GM12891 (cell line): ENCODE measurements at regions not wholly inside any gene's neighbourhood (a gene's known extent, or its start where the extent isn't known, plus 50 kb on each side); places are given as distances from the start of the nearest gene placed in this dataset.

Source experiments
- DNase-seq: peaks from one replicate; pipeline ENCODE4 v3.0.0; 2011; ENCODE audit warnings: low spot score; ENCODE audit not compliant: insufficient read length
- FAIRE-seq: peaks from 2 replicates; lab custom pipeline; 2011; peaks lifted over from hg19 to GRCh38; lab: Jason Lieb, UNC
- PAX5 ChIP-seq: IDR thresholded peaks from 2 replicates; pipeline ENCODE4 v1.6.1; 2011; ENCODE audit warnings: low read length, moderate library complexity, mild to moderate bottlenecking; ENCODE audit not compliant: insufficient read depth, severe bottlenecking
- POLR2A ChIP-seq: IDR thresholded peaks from 2 replicates; pipeline ENCODE4 v1.6.1; 2011; ENCODE audit warnings: low read depth, low read length, control low read depth
- POLR2AphosphoS5 ChIP-seq: IDR thresholded peaks from 2 replicates; pipeline ENCODE4 v1.6.1; 2011; ENCODE audit warnings: low read depth, low read length, control low read depth
- POU2F2 ChIP-seq: IDR thresholded peaks from 2 replicates; pipeline ENCODE4 v1.6.1; 2011; ENCODE audit warnings: low read depth, mild to moderate bottlenecking, control low read depth, low read length, moderate library complexity
- SPI1 ChIP-seq: IDR thresholded peaks from 2 replicates; pipeline ENCODE4 v1.6.1; 2011; ENCODE audit warnings: low read depth, low read length, control low read depth
- TAF1 ChIP-seq: IDR thresholded peaks from 2 replicates; pipeline ENCODE4 v1.6.1; 2011; ENCODE audit warnings: low read depth, low read length, control low read depth

- no peak for FAIRE-seq
- no peak for DNase-seq
- TF ChIP-seq TAF1 (no peak), PAX5 (no peak)
These were observed 128.2 kb upstream of the AFDN start for GRCh38 chr6:167698540-167698939.

GRCh38 chr6:167699141-167699931 lies 127.4 kb upstream of the AFDN start:
- no peak for TF ChIP-seq POU2F2
- peak; percentile 84 for TF ChIP-seq SPI1
- DNase-seq (peak; percentile 65), FAIRE-seq (peak; percentile 94)

- DNase-seq (no peak), FAIRE-seq (peak; percentile 58)
- TF ChIP-seq TAF1 = no peak
- no peak for TF ChIP-seq PAX5
- no peak for TF ChIP-seq SPI1
- TF ChIP-seq POLR2A = no peak
- no peak for TF ChIP-seq POLR2AphosphoS5
- no peak for TF ChIP-seq POU2F2
These were observed 126.5 kb upstream of the AFDN start for GRCh38 chr6:167700199-167700598.

- DNase-seq (no peak), FAIRE-seq (no peak)
- no peak for TF ChIP-seq PAX5
- TF ChIP-seq POU2F2 = no peak
- no peak for TF ChIP-seq TAF1
- no peak for TF ChIP-seq SPI1
- TF ChIP-seq POLR2AphosphoS5 = no peak
- no peak for TF ChIP-seq POLR2A
These were observed 125.7 kb upstream of the AFDN start for GRCh38 chr6:167701010-167701409.

- TF ChIP-seq TAF1 (no peak), PAX5 (no peak), POLR2AphosphoS5 (no peak), POLR2A (no peak), SPI1 (no peak), POU2F2 (no peak)
- FAIRE-seq = no peak
These were observed 124.4 kb upstream of the AFDN start for GRCh38 chr6:167702241-167702827.

GRCh38 chr6:167703347-167703746 lies 123.4 kb upstream of the AFDN start:
- TF ChIP-seq POLR2A (no peak), POU2F2 (no peak), TAF1 (no peak), POLR2AphosphoS5 (no peak)
- DNase-seq (no peak), FAIRE-seq (no peak)

More at GRCh38 chr6:167702241-167702827, 124.4 kb upstream of the AFDN start:
- DNase-seq = no peak

GRCh38 chr6:167703781-167704180 lies 122.9 kb upstream of the AFDN start:
- no peak for FAIRE-seq
- no peak for DNase-seq
- TF ChIP-seq POU2F2 = no peak
- TF ChIP-seq POLR2AphosphoS5 = no peak
- TF ChIP-seq PAX5 = no peak
- no peak for TF ChIP-seq TAF1
- TF ChIP-seq POLR2A = no peak
- no peak for TF ChIP-seq SPI1

- TF ChIP-seq POLR2AphosphoS5 (no peak), POU2F2 (no peak), TAF1 (no peak), SPI1 (no peak), POLR2A (no peak), PAX5 (no peak)
- DNase-seq = no peak
- no peak for FAIRE-seq
These were observed 122.3 kb upstream of the AFDN start for GRCh38 chr6:167704396-167704901.

GRCh38 chr6:167705211-167705750 lies 121.4 kb upstream of the AFDN start:
- peak; percentile 47 for FAIRE-seq
- no peak for TF ChIP-seq PAX5
- TF ChIP-seq POU2F2 = no peak
- TF ChIP-seq POLR2AphosphoS5 = no peak
- no peak for TF ChIP-seq POLR2A
- TF ChIP-seq SPI1 = no peak
- no peak for DNase-seq

- peak; percentile 98 for FAIRE-seq
- TF ChIP-seq POLR2AphosphoS5 (no peak), POLR2A (no peak)
- peak; percentile 65 for DNase-seq
These were observed 120.2 kb upstream of the AFDN start for GRCh38 chr6:167706313-167707109.
